HUES6 (cell line): ENCODE measurements at regions not wholly inside any gene's neighbourhood (a gene's known extent, or its start where the extent isn't known, plus 50 kb on each side); places are given as distances from the start of the nearest gene placed in this dataset.

ENCODE experiments used
- H3K27ac ChIP-seq: 2 replicates; pipeline ENCODE4 v1.7.0; 2013; ENCODE audit warnings: low read depth, mild to moderate bottlenecking, low read length, inconsistent platforms
- H3K27me3 ChIP-seq: 2 replicates; pipeline ENCODE4 v1.6.1; 2013; ENCODE audit warnings: low read length; ENCODE audit not compliant: control insufficient read depth, insufficient read depth
- H3K36me3 ChIP-seq: 2 replicates; pipeline ENCODE4 v1.6.1; 2013; ENCODE audit warnings: low read length; ENCODE audit not compliant: control insufficient read depth, insufficient read depth
- H3K4me1 ChIP-seq: 2 replicates; pipeline ENCODE4 v1.6.1; 2013; ENCODE audit warnings: low read length; ENCODE audit not compliant: control insufficient read depth, insufficient read depth
- H3K4me3 ChIP-seq: 2 replicates; pipeline ENCODE4 v1.5.1; 2013; ENCODE audit warnings: low read depth, low read length
- H3K9ac ChIP-seq: one replicate; pipeline ENCODE4 v1.6.1; 2013; ENCODE audit warnings: mild to moderate bottlenecking, low read length
- H3K9me3 ChIP-seq: 2 replicates; pipeline ENCODE4 v1.6.1; 2013; ENCODE audit warnings: low read depth, low read length; ENCODE audit not compliant: control insufficient read depth, insufficient read depth

DNA sequence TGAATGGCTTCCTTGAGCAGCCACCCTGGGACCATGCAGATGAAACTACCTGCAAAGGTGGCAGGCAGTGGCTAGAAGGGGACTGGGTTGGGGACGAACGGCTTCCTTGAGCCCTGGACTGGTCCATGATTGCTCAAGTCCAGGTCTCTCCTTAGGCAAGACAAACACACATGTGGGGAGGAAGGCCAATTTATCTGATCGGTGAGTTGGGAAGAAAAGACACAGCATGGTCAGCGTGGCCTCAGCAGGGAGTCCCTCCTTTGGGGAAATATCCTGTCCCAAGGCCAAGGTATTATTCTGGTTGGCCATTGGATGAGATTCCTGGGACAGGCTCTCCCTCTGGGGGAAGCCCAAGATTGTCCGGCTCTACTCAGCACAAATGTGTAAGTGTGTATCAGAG is 116.3 kb upstream of the ERG start:
- Histone ChIP-seq H3K4me1 (no peaks in the 10 kb centered on the region), H3K9me3 (no peaks in the 10 kb centered on the region), H3K27me3 (no peaks in the 10 kb centered on the region), H3K36me3 (no peaks in the 10 kb centered on the region), H3K4me3 (no peak overlapping the region), H3K27ac (no peak overlapping the region), H3K9ac (no peak overlapping the region)

DNA sequence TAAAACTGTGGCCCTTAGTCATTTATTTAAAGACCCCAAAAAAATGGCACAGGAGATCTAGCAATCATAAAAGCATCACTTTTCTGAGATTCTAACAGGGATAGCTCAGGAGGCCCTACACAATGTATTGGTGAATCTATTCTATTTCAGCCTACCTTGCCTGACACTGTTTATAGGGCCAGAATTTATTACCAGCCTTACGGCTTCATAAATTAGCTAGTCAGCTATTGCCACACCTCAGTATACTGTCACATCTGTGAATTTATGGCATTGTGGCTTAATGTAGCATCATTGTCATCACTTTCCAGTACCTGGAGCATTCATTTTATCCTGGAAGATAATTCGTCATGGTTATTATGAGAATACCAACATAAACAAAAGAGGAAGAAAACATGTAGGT is 121.2 kb upstream of the ERG start:
- H3K4me1 ChIP-seq, result no peaks in the 10 kb centered on the region

DNA sequence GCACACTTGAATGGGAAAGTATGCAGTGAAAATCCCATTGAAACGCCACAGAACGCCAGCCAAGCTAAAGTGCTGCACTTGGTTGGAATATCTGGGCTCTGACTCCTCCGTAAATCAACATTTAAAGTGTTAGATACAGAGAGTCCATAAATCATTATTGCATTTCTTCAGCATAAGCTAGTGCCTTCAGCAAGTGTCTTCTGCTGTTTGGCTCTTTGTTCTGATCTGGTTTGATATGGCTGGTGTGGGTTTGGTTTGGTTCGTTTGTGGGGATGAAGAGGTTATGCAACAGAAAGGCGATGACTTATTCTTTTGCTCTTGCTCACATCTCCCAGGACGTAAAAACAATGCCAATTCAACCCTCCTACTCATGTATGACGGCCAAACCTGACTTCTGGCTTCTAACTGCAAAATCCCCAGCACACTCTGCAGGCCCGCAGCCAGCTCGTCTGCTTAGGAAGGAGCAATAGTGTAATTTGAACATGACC is 121.8 kb upstream of the ERG start:
- no peak overlapping the region for H3K27ac ChIP-seq
- H3K4me1 ChIP-seq, result no peaks in the 10 kb centered on the region
- no peak overlapping the region for H3K9ac ChIP-seq
- no peaks in the 10 kb centered on the region for H3K9me3 ChIP-seq
- no peaks in the 10 kb centered on the region for H3K36me3 ChIP-seq
- H3K4me3 ChIP-seq, result no peak overlapping the region
- no peaks in the 10 kb centered on the region for H3K27me3 ChIP-seq

More for the DNA sequence above, 121.2 kb upstream of the ERG start:
- Histone ChIP-seq H3K4me3 (no peak overlapping the region), H3K9ac (no peak overlapping the region), H3K9me3 (no peaks in the 10 kb centered on the region), H3K27ac (no peak overlapping the region), H3K27me3 (no peaks in the 10 kb centered on the region), H3K36me3 (no peaks in the 10 kb centered on the region)

DNA sequence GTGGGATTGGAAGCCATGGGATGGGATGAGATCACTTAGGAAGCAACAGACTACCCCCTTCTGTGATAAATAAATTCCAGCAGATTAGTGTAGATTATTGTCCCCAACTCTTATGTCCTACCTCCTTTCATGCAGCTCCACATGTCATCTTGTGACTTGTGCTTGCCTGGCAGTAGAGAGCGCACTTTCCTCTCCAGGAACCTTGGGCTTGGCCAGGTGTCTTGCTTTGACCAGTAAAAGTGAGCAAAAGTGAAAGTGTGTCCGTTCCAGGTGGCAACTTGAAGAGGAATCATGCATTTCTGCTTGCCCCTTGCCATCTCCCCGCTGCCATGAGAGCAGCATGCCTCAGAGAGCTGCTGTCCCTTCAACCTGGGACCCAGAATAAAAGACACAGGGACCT is 122.9 kb upstream of the ERG start:
- Histone ChIP-seq H3K9ac (no peak overlapping the region), H3K27me3 (no peaks in the 10 kb centered on the region), H3K4me1 (no peaks in the 10 kb centered on the region), H3K4me3 (no peak overlapping the region), H3K9me3 (no peaks in the 10 kb centered on the region), H3K27ac (no peak overlapping the region), H3K36me3 (no peaks in the 10 kb centered on the region)

GRCh38 chr21:38622081-38622826 is 124.0 kb upstream of the ERG start:
- Histone ChIP-seq H3K27ac (no peak overlapping the region), H3K9me3 (no peaks in the 10 kb centered on the region), H3K4me3 (no peak overlapping the region), H3K4me1 (no peaks in the 10 kb centered on the region), H3K36me3 (no peaks in the 10 kb centered on the region), H3K27me3 (no peaks in the 10 kb centered on the region), H3K9ac (no peak overlapping the region)

DNA sequence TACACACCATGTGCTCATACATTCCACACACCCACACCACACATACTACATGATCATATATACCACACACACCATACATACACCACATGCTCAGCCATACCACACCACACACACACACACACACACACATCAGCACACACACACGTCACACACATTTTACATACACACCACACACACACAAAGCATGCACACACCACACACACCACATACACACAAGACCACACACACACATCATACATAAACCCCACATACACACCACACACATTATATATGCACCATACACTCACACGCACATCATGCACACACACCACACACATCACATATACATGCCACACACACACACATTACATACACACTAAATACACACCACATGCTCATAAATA is 124.5 kb upstream of the ERG start:
- Histone ChIP-seq H3K36me3 (no peaks in the 10 kb centered on the region), H3K4me1 (no peaks in the 10 kb centered on the region), H3K27ac (no peak overlapping the region), H3K9ac (no peak overlapping the region), H3K27me3 (no peaks in the 10 kb centered on the region), H3K4me3 (no peak overlapping the region), H3K9me3 (no peaks in the 10 kb centered on the region)

GRCh38 chr21:38623552-38623951 is 125.3 kb upstream of the ERG start:
- H3K27ac ChIP-seq, result no peak overlapping the region

DNA sequence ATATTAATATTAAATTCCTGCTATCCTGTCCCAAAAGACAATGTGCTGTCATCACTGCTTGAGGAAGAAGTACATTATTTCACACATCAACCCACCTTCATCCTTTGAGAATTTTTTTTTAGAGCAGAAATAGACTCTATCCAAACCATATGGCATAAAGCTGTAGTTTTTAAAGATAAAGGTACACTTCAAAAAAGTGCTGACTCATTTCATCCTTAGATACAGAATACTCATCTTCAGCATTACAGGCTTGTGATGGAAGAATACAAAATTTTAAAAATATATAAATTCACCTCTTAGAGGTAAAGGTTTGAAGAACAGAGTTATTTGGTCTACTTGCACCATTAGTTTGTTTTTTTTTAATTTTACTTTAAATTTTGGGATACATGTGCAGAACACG is 126.7 kb upstream of the ERG start:
- Histone ChIP-seq H3K4me1 (no peaks in the 10 kb centered on the region), H3K27ac (no peak overlapping the region), H3K27me3 (no peaks in the 10 kb centered on the region), H3K9me3 (peaks cover 3% of the 10 kb centered on the region; the same call in 1 of the 2 replicates), H3K4me3 (no peak overlapping the region), H3K36me3 (no peaks in the 10 kb centered on the region), H3K9ac (no peak overlapping the region)

More at GRCh38 chr21:38623552-38623951, 125.3 kb upstream of the ERG start:
- no peaks in the 10 kb centered on the region for H3K36me3 ChIP-seq
- no peak overlapping the region for H3K4me3 ChIP-seq
- no peaks in the 10 kb centered on the region for H3K27me3 ChIP-seq
- H3K9ac ChIP-seq, result no peak overlapping the region
- no peaks in the 10 kb centered on the region for H3K9me3 ChIP-seq
- no peaks in the 10 kb centered on the region for H3K4me1 ChIP-seq

- Histone ChIP-seq H3K4me3 (no peak overlapping the region), H3K36me3 (no peaks in the 10 kb centered on the region), H3K9ac (no peak overlapping the region), H3K27ac (no peak overlapping the region), H3K9me3 (peaks cover 3% of the 10 kb centered on the region; the same call in 1 of the 2 replicates), H3K27me3 (no peaks in the 10 kb centered on the region), H3K4me1 (no peaks in the 10 kb centered on the region)
Observed at GRCh38 chr21:38626306-38626705, 128.0 kb upstream of the ERG start.

DNA sequence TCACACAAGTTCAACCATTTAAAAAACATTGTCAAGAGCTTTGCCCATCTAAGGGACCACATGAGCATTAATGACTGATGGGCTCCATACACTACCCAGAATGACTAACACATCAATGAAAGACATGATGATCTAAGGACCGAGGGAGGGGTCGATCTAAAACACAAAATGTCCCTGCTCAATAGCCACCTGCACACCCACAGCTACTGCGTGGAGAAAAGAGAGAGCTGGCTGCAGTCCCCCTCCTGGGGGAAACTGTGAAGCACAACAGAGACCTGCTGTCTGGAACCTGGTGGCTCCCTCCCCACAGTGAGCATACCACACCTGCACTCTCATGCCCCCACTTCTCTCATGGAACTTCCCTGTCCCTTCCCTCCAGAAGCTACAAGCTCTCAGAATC is 130.1 kb upstream of the ERG start:
- Histone ChIP-seq H3K4me3 (no peak overlapping the region), H3K9me3 (peaks cover 3% of the 10 kb centered on the region), H3K27ac (no peak overlapping the region), H3K27me3 (no peaks in the 10 kb centered on the region), H3K36me3 (no peaks in the 10 kb centered on the region), H3K9ac (no peak overlapping the region), H3K4me1 (no peaks in the 10 kb centered on the region)

- no peak overlapping the region for H3K27ac ChIP-seq
- no peaks in the 10 kb centered on the region for H3K4me1 ChIP-seq
- no peaks in the 10 kb centered on the region for H3K27me3 ChIP-seq
- no peaks in the 10 kb centered on the region for H3K36me3 ChIP-seq
- no peak overlapping the region for H3K9ac ChIP-seq
- no peak overlapping the region for H3K4me3 ChIP-seq
- peaks cover 11% of the 10 kb centered on the region for H3K9me3 ChIP-seq
Observed at GRCh38 chr21:38631206-38631605, 132.9 kb upstream of the ERG start.
